ENCODE measurements at regions not wholly inside any gene's neighbourhood (a gene's known extent, or its start where the extent isn't known, plus 50 kb on each side); places are given as distances from the start of the nearest gene placed in this dataset.

GRCh38 chr13:62046512-62046911 lies 630.9 kb upstream of the PCDH20 start:
- TF ChIP-seq, protein P1, sequence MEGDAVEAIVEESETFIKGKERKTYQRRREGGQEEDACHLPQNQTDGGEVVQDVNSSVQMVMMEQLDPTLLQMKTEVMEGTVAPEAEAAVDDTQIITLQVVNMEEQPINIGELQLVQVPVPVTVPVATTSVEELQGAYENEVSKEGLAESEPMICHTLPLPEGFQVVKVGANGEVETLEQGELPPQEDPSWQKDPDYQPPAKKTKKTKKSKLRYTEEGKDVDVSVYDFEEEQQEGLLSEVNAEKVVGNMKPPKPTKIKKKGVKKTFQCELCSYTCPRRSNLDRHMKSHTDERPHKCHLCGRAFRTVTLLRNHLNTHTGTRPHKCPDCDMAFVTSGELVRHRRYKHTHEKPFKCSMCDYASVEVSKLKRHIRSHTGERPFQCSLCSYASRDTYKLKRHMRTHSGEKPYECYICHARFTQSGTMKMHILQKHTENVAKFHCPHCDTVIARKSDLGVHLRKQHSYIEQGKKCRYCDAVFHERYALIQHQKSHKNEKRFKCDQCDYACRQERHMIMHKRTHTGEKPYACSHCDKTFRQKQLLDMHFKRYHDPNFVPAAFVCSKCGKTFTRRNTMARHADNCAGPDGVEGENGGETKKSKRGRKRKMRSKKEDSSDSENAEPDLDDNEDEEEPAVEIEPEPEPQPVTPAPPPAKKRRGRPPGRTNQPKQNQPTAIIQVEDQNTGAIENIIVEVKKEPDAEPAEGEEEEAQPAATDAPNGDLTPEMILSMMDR (IDR thresholded peaks at IDR 0.05), result no peak
- ATAC-seq (ENCODE audit: low FRiP score) (no peak), DNase-seq (ENCODE audit: low spot score) (no peak)

DNA sequence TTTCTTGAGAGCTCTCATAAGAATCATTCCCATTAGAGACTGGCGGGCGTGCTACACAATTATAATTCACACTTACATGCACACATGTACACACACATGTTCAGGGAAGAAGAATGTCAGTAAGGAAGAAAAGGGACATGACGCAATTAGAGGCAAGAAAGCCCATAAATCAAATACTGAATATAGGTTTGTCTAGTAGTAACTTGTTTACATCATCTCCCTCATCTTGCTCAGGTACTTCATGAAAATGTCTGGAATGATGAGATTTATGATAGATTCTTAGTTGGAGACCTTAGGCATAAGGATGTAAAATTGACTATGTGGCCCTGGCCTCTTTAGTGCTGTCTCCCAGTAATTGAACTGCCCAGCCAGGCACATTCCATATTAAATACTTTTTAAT lies 628.0 kb upstream of the PCDH20 start:
- TF ChIP-seq, protein P1 (IDR thresholded peaks at IDR 0.05), result no peak

GRCh38 chr13:62040806-62041205 lies 625.2 kb upstream of the PCDH20 start:
- ATAC-seq (ENCODE audit: low FRiP score) (no peak), DNase-seq (ENCODE audit: low spot score) (no peak)
- TF ChIP-seq, protein P1 (IDR thresholded peaks at IDR 0.05), result no peak

More for the DNA sequence above, 628.0 kb upstream of the PCDH20 start:
- no peak for ATAC-seq (ENCODE audit: low FRiP score)
- no peak for DNase-seq (ENCODE audit: low spot score)

GRCh38 chr13:62040078-62040477 lies 624.4 kb upstream of the PCDH20 start:
- TF ChIP-seq, protein P1 (IDR thresholded peaks at IDR 0.05), result no peak
- no peak for ATAC-seq (ENCODE audit: low FRiP score)
- no peak for DNase-seq (ENCODE audit: low spot score)

- no peak for DNase-seq (ENCODE audit: low spot score)
- no peak for ATAC-seq (ENCODE audit: low FRiP score)
- TF ChIP-seq, protein P1 (IDR thresholded peaks at IDR 0.05), result no peak
These were observed 622.6 kb upstream of the PCDH20 start for GRCh38 chr13:62038214-62038613.

DNA sequence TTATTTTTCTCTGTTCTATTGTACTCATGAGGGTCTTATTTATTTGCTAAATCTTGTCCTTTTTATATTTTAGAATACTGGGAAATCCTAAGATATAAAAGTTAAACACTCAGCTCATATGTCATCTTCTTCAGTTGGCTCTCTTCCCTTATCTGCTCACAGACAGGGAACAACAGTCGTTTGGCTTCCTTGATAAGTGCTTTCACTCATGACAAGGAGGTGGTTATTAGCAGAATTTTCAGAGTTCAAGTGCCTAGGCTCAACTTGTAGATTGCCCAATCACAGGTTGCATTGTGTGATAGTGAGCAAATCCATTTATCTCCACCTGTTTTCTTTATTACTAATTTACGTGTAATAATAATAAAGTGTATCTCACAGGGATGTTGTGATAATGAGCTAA lies 620.3 kb upstream of the PCDH20 start:
- DNase-seq (ENCODE audit: low spot score) (no peak), ATAC-seq (ENCODE audit: low FRiP score) (no peak)
- TF ChIP-seq, protein P1 (IDR thresholded peaks at IDR 0.05), result no peak

GRCh38 chr13:62033934-62034333 lies 618.3 kb upstream of the PCDH20 start:
- TF ChIP-seq, protein P1 (IDR thresholded peaks at IDR 0.05), result no peak
- ATAC-seq (ENCODE audit: low FRiP score) (no peak), DNase-seq (ENCODE audit: low spot score) (no peak)

Data from omental fat pad (tissue), 3 donors.